SK-N-SH treated with all-trans-retinoic acid at 6 μM for 48 hours (cell line): ENCODE measurements at regions not wholly inside any gene's neighbourhood (a gene's known extent, or its start where the extent isn't known, plus 50 kb on each side); places are given as distances from the start of the nearest gene placed in this dataset.
A peak's percentile ranks its signal among the peaks of the same experiment; 100 is the strongest.

ENCODE experiments used
- ATAC-seq: fragments of 200-7000 bp; cut with Tn5 transposase; 3 replicates; pipeline ENCODE4 v1.9.1; 2020; ENCODE audit warnings: mild to moderate bottlenecking, moderate library complexity
- ARNTL ChIP-seq: fragments of 450-650 bp; formaldehyde crosslinking; IDR thresholded peaks from 2 replicates; pipeline ENCODE4 v1.5.0; 2020; ENCODE audit warnings: low read depth, mild to moderate bottlenecking, moderate library complexity, borderline replicate concordance
- BACH2 ChIP-seq: fragments of 250-450 bp; sonication (Bioruptor Pico); IDR thresholded peaks from 2 replicates; pipeline ENCODE4 v1.9.0; 2021; ENCODE audit warnings: mild to moderate bottlenecking, borderline replicate concordance
- CSDC2 ChIP-seq: fragments of 250-450 bp; sonication (Bioruptor Pico); IDR thresholded peaks from 2 replicates; pipeline ENCODE4 v1.5.0; 2020; ENCODE audit warnings: mild to moderate bottlenecking, moderate library complexity
- ESRRG ChIP-seq: fragments of 250-450 bp; sonication (Bioruptor Pico); IDR thresholded peaks from 2 replicates; pipeline ENCODE4 v1.6.1; 2021; ENCODE audit warnings: mild to moderate bottlenecking
- GLIS3 ChIP-seq: fragments of 250-450 bp; sonication (Bioruptor Pico); IDR thresholded peaks from 2 replicates; pipeline ENCODE4 v1.5.0; 2020; ENCODE audit warnings: mild to moderate bottlenecking, moderate library complexity
- ISL1 ChIP-seq: fragments of 250-450 bp; sonication (Bioruptor Pico); IDR thresholded peaks from 2 replicates; pipeline ENCODE4 v2.1.2; 2022; ENCODE audit warnings: mild to moderate bottlenecking, moderate library complexity
- OSR1 ChIP-seq: fragments of 250-450 bp; sonication (Bioruptor Pico); IDR thresholded peaks from 2 replicates; pipeline ENCODE4 v1.8.0; 2022; ENCODE audit warnings: moderate library complexity, mild to moderate bottlenecking, inconsistent platforms
- RARB ChIP-seq: fragments of 250-450 bp; sonication (Bioruptor Pico); IDR thresholded peaks from 2 replicates; pipeline ENCODE4 v1.8.0; 2021; ENCODE audit warnings: mild to moderate bottlenecking, moderate library complexity
- SNAI2 ChIP-seq: fragments of 250-450 bp; sonication (Bioruptor Pico); IDR thresholded peaks from 2 replicates; pipeline ENCODE4 v1.5.0; 2020; ENCODE audit warnings: mild to moderate bottlenecking, moderate library complexity
- TOX ChIP-seq: fragments of 250-450 bp; sonication (Bioruptor Pico); IDR thresholded peaks from 2 replicates; pipeline ENCODE4 v1.8.0; 2021; ENCODE audit warnings: mild to moderate bottlenecking, moderate library complexity, borderline replicate concordance
- ZC3H10 ChIP-seq: fragments of 250-450 bp; sonication (Bioruptor Pico); IDR thresholded peaks from 2 replicates; pipeline ENCODE4 v1.5.1; 2021; ENCODE audit warnings: mild to moderate bottlenecking, moderate library complexity
- ZFP3 ChIP-seq: fragments of 250-450 bp; sonication (Bioruptor Pico); IDR thresholded peaks from 2 replicates; pipeline ENCODE4 v1.5.0; 2020; ENCODE audit warnings: mild to moderate bottlenecking, moderate library complexity
- ZFP30 ChIP-seq: fragments of 450-650 bp; formaldehyde crosslinking; IDR thresholded peaks from 2 replicates; pipeline ENCODE4 v1.5.0; 2022; ENCODE audit warnings: mild to moderate bottlenecking, moderate library complexity
- ZNF70 ChIP-seq: fragments of 450-650 bp; formaldehyde crosslinking; IDR thresholded peaks from 2 replicates; pipeline ENCODE4 v1.5.0; 2020; ENCODE audit warnings: mild to moderate bottlenecking, moderate library complexity
- ZNF8 ChIP-seq: fragments of 450-650 bp; formaldehyde crosslinking; IDR thresholded peaks from 2 replicates; pipeline ENCODE4 v1.5.0; 2020; ENCODE audit warnings: mild to moderate bottlenecking, moderate library complexity
- TF ChIP-seq, protein P1 (sequence below): fragments of 250-450 bp; sonication (Bioruptor Pico); IDR thresholded peaks from 2 replicates; pipeline ENCODE4 v1.8.0; 2021; ENCODE audit warnings: low read depth, mild to moderate bottlenecking, moderate library complexity, borderline replicate concordance
- TF ChIP-seq, protein P2 (sequence below): fragments of 250-450 bp; sonication (Bioruptor Pico); IDR thresholded peaks from 2 replicates; pipeline ENCODE4 v1.5.1; 2021; ENCODE audit warnings: mild to moderate bottlenecking, moderate library complexity
- TF ChIP-seq, protein P3 (sequence below): fragments of 250-450 bp; sonication (Bioruptor Pico); IDR thresholded peaks from 2 replicates; pipeline ENCODE4 v1.8.0; 2020; ENCODE audit warnings: mild to moderate bottlenecking, moderate library complexity, borderline replicate concordance
- TF ChIP-seq, protein P4 (sequence below): fragments of 250-450 bp; sonication (Bioruptor Pico); IDR thresholded peaks from 2 replicates; pipeline ENCODE4 v1.5.0; 2020; ENCODE audit warnings: mild to moderate bottlenecking, moderate library complexity

DNA sequence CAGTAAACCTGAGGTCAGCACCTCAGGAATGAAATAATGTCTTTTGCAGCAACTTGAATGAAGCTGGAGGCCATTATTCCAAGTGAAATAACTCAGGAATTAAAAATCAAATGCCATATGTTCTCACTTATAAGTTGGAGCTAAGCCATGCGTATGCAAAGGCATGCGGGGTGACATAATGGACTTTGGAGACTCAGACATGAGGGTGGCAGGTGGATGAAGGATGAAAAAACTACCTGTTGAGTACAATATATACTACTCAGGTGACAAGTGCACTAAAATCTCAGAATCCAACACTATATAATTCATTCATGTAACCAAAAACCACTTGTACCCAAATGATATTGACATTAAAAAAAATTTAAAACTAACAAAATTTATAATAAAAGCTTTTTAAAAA is 1416.9 kb downstream of the UQCRFS1 start (continued):
- TF ChIP-seq, protein P1, sequence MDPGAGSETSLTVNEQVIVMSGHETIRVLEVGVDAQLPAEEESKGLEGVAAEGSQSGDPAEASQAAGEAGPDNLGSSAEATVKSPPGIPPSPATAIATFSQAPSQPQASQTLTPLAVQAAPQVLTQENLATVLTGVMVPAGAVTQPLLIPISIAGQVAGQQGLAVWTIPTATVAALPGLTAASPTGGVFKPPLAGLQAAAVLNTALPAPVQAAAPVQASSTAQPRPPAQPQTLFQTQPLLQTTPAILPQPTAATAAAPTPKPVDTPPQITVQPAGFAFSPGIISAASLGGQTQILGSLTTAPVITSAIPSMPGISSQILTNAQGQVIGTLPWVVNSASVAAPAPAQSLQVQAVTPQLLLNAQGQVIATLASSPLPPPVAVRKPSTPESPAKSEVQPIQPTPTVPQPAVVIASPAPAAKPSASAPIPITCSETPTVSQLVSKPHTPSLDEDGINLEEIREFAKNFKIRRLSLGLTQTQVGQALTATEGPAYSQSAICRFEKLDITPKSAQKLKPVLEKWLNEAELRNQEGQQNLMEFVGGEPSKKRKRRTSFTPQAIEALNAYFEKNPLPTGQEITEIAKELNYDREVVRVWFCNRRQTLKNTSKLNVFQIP (CRISPR knock-in tag): no peak
- TF ChIP-seq, protein P2, sequence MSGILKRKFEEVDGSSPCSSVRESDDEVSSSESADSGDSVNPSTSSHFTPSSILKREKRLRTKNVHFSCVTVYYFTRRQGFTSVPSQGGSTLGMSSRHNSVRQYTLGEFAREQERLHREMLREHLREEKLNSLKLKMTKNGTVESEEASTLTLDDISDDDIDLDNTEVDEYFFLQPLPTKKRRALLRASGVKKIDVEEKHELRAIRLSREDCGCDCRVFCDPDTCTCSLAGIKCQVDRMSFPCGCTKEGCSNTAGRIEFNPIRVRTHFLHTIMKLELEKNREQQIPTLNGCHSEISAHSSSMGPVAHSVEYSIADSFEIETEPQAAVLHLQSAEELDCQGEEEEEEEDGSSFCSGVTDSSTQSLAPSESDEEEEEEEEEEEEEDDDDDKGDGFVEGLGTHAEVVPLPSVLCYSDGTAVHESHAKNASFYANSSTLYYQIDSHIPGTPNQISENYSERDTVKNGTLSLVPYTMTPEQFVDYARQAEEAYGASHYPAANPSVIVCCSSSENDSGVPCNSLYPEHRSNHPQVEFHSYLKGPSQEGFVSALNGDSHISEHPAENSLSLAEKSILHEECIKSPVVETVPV: no peak
- TF ChIP-seq, protein P3, sequence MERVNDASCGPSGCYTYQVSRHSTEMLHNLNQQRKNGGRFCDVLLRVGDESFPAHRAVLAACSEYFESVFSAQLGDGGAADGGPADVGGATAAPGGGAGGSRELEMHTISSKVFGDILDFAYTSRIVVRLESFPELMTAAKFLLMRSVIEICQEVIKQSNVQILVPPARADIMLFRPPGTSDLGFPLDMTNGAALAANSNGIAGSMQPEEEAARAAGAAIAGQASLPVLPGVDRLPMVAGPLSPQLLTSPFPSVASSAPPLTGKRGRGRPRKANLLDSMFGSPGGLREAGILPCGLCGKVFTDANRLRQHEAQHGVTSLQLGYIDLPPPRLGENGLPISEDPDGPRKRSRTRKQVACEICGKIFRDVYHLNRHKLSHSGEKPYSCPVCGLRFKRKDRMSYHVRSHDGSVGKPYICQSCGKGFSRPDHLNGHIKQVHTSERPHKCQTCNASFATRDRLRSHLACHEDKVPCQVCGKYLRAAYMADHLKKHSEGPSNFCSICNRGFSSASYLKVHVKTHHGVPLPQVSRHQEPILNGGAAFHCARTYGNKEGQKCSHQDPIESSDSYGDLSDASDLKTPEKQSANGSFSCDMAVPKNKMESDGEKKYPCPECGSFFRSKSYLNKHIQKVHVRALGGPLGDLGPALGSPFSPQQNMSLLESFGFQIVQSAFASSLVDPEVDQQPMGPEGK: no peak
- TF ChIP-seq RARB (CRISPR knock-in tag) (no peak), CSDC2 (CRISPR knock-in tag) (no peak), TOX (CRISPR knock-in tag) (no peak), OSR1 (CRISPR knock-in tag) (no peak), ARNTL (CRISPR knock-in tag) (no peak), ZNF8 (CRISPR knock-in tag) (no peak), SNAI2 (no peak)

DNA sequence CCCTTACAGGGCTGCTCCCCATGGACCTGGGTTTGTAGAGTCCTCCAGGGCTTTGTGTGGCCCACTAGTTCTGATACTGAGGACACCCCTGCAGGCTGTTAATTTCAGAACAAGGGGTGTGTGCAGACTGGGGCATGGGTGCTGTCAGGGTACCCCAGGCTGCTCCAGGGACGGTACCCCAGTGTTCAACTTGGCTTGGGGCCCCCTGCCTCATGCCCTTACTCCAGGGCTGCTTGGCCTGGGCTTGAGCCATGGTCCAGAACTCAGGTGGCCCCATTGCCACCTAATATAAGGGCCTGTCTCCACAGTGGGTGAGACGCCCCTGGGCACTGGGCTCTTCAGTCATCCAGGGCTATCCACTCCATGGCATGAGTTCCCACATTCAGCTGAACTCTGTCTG is 1417.6 kb downstream of the UQCRFS1 start:
- TF ChIP-seq, protein P3: no peak
- no peak for TF ChIP-seq CSDC2 (CRISPR knock-in tag)
- TF ChIP-seq ZNF70: no peak
- TF ChIP-seq ESRRG (CRISPR knock-in tag): no peak
- no peak for TF ChIP-seq BACH2 (CRISPR knock-in tag)
- TF ChIP-seq, protein P4, sequence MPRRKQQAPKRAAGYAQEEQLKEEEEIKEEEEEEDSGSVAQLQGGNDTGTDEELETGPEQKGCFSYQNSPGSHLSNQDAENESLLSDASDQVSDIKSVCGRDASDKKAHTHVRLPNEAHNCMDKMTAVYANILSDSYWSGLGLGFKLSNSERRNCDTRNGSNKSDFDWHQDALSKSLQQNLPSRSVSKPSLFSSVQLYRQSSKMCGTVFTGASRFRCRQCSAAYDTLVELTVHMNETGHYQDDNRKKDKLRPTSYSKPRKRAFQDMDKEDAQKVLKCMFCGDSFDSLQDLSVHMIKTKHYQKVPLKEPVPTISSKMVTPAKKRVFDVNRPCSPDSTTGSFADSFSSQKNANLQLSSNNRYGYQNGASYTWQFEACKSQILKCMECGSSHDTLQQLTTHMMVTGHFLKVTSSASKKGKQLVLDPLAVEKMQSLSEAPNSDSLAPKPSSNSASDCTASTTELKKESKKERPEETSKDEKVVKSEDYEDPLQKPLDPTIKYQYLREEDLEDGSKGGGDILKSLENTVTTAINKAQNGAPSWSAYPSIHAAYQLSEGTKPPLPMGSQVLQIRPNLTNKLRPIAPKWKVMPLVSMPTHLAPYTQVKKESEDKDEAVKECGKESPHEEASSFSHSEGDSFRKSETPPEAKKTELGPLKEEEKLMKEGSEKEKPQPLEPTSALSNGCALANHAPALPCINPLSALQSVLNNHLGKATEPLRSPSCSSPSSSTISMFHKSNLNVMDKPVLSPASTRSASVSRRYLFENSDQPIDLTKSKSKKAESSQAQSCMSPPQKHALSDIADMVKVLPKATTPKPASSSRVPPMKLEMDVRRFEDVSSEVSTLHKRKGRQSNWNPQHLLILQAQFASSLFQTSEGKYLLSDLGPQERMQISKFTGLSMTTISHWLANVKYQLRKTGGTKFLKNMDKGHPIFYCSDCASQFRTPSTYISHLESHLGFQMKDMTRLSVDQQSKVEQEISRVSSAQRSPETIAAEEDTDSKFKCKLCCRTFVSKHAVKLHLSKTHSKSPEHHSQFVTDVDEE: no peak
- TF ChIP-seq GLIS3: no peak
- TF ChIP-seq ZFP3 (CRISPR knock-in tag): no peak
- no peak for TF ChIP-seq OSR1 (CRISPR knock-in tag)
- TF ChIP-seq, protein P1 (CRISPR knock-in tag): no peak
- no peak for TF ChIP-seq ARNTL (CRISPR knock-in tag)
- no peak for TF ChIP-seq RARB (CRISPR knock-in tag)
- TF ChIP-seq SNAI2: no peak
- no peak for TF ChIP-seq ZFP30 (CRISPR knock-in tag)
- TF ChIP-seq ZC3H10 (CRISPR knock-in tag): no peak
- ATAC-seq: no peak

DNA sequence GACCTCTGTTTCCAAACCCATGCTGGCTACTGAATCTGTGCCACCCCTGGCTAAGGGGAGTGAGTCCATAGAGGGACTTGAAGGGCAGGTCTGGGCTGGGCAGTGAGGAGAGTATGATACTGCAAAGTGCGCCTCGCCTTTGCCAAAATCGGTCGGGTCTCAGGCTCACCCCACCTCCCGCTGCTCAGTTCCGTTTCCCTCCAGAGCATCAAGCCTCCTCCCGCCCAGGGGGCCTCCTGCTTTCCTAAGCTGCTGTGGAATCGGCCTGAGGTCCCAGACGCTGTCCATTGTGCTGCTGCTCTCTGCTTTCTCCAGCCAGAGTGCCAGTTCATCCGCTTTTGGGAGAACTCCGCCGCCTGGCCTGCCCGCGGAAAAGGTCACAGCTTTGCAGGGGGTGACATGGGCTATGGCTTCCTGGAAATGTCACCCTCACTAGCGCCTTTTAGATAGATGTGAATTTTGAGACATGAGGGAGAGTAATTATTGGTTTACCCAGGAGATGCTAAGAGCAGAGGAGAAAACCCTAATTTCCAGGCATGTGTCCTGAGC is 1418.4 kb downstream of the UQCRFS1 start:
- no peak for TF ChIP-seq BACH2 (CRISPR knock-in tag)
- TF ChIP-seq ZFP30 (CRISPR knock-in tag): no peak
- TF ChIP-seq, protein P4: no peak
- TF ChIP-seq, protein P1 (CRISPR knock-in tag): no peak
- TF ChIP-seq OSR1 (CRISPR knock-in tag): no peak
- TF ChIP-seq ISL1: no peak
- peak; percentile 6 for ATAC-seq
